Calu3 (cell line): ENCODE measurements at regions not wholly inside any gene's neighbourhood (a gene's known extent, or its start where the extent isn't known, plus 50 kb on each side); places are given as distances from the start of the nearest gene placed in this dataset.

Source experiments
- BruUV-seq: library from RNA; stranded (reverse); fragments of 400-500 nt; replicated peaks from 2 replicates; lab custom pipeline; 2021; lab: Mats Ljungman, UMichigan
- CTCF ChIA-PET: fragments of 300-600 bp; sonication (Branson Sonifier 250); formaldehyde crosslinking; loops from one replicate; lab custom pipeline; 2022; ENCODE audit warnings: antibody characterized with exemption; lab: Charles Lee
- DNase-seq: peaks from one replicate; pipeline ENCODE4 v3.0.0; 2022
- H3K27ac Mint-ChIP-seq: one replicate; pipeline ENCODE4 v1.8.0; 2022; ENCODE audit warnings: mixed read lengths; ENCODE audit not compliant: unreplicated experiment
- H3K27me3 Mint-ChIP-seq: one replicate; pipeline ENCODE4 v1.8.0; 2022; ENCODE audit warnings: mixed read lengths; ENCODE audit not compliant: unreplicated experiment
- H3K36me3 Mint-ChIP-seq: one replicate; pipeline ENCODE4 v1.8.0; 2022; ENCODE audit warnings: mild to moderate bottlenecking, moderate library complexity, mixed read lengths; ENCODE audit not compliant: insufficient read depth, unreplicated experiment
- H3K4me1 Mint-ChIP-seq: one replicate; pipeline ENCODE4 v1.8.0; 2022; ENCODE audit warnings: mild to moderate bottlenecking, low read depth, mixed read lengths; ENCODE audit not compliant: unreplicated experiment
- H3K4me3 Mint-ChIP-seq: one replicate; pipeline ENCODE4 v1.8.0; 2022; ENCODE audit warnings: mild to moderate bottlenecking, low read depth, moderate library complexity, mixed read lengths; ENCODE audit not compliant: unreplicated experiment
- H3K9me3 Mint-ChIP-seq: one replicate; pipeline ENCODE4 v1.8.0; 2022; ENCODE audit warnings: low read depth, mixed read lengths; ENCODE audit not compliant: unreplicated experiment
- intact Hi-C: fragments of 100-400 bp; cut with micrococcal nuclease; formaldehyde crosslinking; loops from one replicate; pipeline ENCODE4 v1.10.0; 2022; ENCODE audit not compliant: unreplicated experiment
- TF ChIP-seq, protein P1 (sequence below): fragments of 200-600 bp; IDR thresholded peaks from one replicate; pipeline ENCODE4 v1.8.0; 2022; ENCODE audit warnings: antibody characterized with exemption; ENCODE audit not compliant: unreplicated experiment

DNA sequence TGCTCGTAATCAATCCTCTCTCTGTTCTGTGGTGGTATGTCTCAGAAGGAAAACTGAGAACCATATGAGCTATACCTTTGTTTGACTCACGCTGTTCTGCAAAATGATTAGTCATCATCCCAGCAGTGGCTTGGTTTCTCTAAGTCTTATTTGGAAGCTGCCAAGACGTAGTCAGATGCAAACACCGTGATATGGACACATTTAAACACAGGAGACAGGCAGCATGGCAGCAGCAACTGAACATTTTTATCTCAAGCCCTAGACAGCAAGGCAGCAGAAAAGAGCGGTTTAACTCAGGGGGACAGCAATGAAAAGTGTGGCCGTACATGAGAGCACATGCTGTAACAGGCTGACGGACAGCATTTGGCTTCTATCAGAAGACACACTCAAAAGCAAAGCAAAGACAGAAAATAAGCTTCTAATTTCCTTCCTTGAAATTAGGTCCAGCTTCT, 1295.1 kb downstream of the EPHA7 start:
- no TSS peak for BruUV-seq
- CTCF ChIA-PET: no interaction called here
- no peak overlapping the region for H3K27ac Mint-ChIP-seq
- TF ChIP-seq, protein P1, sequence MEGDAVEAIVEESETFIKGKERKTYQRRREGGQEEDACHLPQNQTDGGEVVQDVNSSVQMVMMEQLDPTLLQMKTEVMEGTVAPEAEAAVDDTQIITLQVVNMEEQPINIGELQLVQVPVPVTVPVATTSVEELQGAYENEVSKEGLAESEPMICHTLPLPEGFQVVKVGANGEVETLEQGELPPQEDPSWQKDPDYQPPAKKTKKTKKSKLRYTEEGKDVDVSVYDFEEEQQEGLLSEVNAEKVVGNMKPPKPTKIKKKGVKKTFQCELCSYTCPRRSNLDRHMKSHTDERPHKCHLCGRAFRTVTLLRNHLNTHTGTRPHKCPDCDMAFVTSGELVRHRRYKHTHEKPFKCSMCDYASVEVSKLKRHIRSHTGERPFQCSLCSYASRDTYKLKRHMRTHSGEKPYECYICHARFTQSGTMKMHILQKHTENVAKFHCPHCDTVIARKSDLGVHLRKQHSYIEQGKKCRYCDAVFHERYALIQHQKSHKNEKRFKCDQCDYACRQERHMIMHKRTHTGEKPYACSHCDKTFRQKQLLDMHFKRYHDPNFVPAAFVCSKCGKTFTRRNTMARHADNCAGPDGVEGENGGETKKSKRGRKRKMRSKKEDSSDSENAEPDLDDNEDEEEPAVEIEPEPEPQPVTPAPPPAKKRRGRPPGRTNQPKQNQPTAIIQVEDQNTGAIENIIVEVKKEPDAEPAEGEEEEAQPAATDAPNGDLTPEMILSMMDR: no peak
- DNase-seq: no peak
- H3K27me3 Mint-ChIP-seq: no peaks in the 10 kb centered on the region
- intact Hi-C loops: loop anchor here (5.0 kb wide), 1 partner anchor 1042 kb away; no protein-coding TSS in a partner anchor
- H3K9me3 Mint-ChIP-seq: peaks cover 10% of the 10 kb centered on the region
- no peak overlapping the region for H3K4me3 Mint-ChIP-seq
- no peaks in the 10 kb centered on the region for H3K36me3 Mint-ChIP-seq
- H3K4me1 Mint-ChIP-seq: no peaks in the 10 kb centered on the region

DNA sequence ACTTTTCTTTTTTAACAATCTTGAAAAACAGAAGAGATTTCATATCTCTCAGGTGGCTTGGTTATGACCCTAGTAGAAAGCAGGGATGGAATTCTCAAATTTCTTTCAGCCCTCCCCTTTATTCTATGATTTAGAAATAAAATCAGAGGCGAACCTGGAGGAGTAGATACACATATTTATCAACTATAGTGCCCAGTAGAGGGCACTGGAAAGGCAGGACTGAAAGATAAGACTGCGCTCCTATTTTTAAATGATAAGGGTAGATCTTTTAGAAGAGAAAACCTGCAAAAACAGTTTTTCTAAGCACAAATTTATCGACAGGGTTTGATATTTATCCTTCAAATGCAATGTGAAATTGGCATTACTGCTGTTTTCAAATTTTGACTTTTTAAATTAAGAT, 1296.6 kb downstream of the EPHA7 start:
- intact Hi-C loops: loop anchor here (5.0 kb wide), 1 partner anchor 1040 kb away; no protein-coding TSS in a partner anchor
- CTCF ChIA-PET: no interaction called here
- Mint-ChIP-seq H3K27me3 (no peaks in the 10 kb centered on the region), H3K4me1 (no peaks in the 10 kb centered on the region), H3K9me3 (peaks cover 7% of the 10 kb centered on the region), H3K4me3 (no peak overlapping the region), H3K36me3 (no peaks in the 10 kb centered on the region), H3K27ac (no peak overlapping the region)
- TF ChIP-seq, protein P1: no peak
- DNase-seq: no peak
- no TSS peak for BruUV-seq

DNA sequence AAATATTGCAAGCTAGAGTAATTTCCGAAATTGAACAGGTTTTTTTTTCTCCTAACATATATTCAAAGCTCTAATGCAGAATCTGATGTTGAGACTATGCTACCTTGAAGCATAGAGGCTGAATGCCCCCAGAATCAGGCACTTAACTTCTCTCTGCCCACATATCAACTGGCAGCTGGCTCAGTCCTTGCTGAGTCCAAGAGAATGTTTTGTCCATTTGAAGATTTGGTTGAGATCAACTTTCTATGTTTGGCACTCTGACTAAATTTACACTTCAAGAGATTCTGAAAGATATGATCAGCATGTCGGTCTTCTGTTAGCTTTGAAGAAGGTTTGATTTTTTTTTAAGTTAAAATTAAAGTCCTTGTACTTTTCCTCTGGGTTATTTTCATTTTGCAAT, 1298.1 kb downstream of the EPHA7 start:
- H3K4me3 Mint-ChIP-seq: no peak overlapping the region

DNA sequence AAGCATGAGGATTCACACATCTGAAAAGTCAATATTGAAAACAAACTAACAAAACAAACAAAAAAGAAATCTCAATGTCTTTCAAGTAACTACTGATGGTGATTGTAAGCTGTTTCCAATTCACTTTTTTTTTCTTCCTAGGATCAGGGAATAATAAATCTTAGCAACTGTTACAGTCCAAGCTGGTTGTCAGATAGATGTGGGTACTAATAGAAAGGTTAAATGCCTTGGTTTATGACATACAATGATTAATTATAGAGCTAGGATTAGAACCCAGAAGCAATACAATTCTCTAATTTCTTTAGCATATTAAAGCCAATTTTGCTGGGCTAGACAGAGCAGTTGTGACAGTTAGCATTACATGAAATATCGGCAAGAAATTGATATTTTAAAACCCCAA, 1301.6 kb downstream of the EPHA7 start:
- no peak overlapping the region for H3K4me3 Mint-ChIP-seq
- TF ChIP-seq, protein P1: no peak
- intact Hi-C loops: no loop called here
- CTCF ChIA-PET: interaction anchor here (0.8 kb wide), 1 partner anchor 55 kb away, joined by 3 read pairs; no protein-coding TSS in a partner anchor
- peaks cover 5% of the 10 kb centered on the region for H3K9me3 Mint-ChIP-seq
- no TSS peak for BruUV-seq
- no peak overlapping the region for H3K27ac Mint-ChIP-seq
- H3K4me1 Mint-ChIP-seq: no peaks in the 10 kb centered on the region
- DNase-seq: no peak
- no peaks in the 10 kb centered on the region for H3K36me3 Mint-ChIP-seq
- H3K27me3 Mint-ChIP-seq: no peaks in the 10 kb centered on the region

More for the DNA sequence above, 1298.1 kb downstream of the EPHA7 start:
- H3K36me3 Mint-ChIP-seq: no peaks in the 10 kb centered on the region
- H3K9me3 Mint-ChIP-seq: peaks cover 5% of the 10 kb centered on the region
- no peaks in the 10 kb centered on the region for H3K4me1 Mint-ChIP-seq
- H3K27ac Mint-ChIP-seq: no peak overlapping the region
- DNase-seq: no peak
- CTCF ChIA-PET: no interaction called here
- H3K27me3 Mint-ChIP-seq: no peaks in the 10 kb centered on the region
- BruUV-seq: no TSS peak
- intact Hi-C loops: loop anchor here (5.0 kb wide), 1 partner anchor 1039 kb away; no protein-coding TSS in a partner anchor
- TF ChIP-seq, protein P1: no peak
